ENCODE measurements at regions not wholly inside any gene's neighbourhood (a gene's known extent, or its start where the extent isn't known, plus 50 kb on each side); places are given as distances from the start of the nearest gene placed in this dataset.

DNA sequence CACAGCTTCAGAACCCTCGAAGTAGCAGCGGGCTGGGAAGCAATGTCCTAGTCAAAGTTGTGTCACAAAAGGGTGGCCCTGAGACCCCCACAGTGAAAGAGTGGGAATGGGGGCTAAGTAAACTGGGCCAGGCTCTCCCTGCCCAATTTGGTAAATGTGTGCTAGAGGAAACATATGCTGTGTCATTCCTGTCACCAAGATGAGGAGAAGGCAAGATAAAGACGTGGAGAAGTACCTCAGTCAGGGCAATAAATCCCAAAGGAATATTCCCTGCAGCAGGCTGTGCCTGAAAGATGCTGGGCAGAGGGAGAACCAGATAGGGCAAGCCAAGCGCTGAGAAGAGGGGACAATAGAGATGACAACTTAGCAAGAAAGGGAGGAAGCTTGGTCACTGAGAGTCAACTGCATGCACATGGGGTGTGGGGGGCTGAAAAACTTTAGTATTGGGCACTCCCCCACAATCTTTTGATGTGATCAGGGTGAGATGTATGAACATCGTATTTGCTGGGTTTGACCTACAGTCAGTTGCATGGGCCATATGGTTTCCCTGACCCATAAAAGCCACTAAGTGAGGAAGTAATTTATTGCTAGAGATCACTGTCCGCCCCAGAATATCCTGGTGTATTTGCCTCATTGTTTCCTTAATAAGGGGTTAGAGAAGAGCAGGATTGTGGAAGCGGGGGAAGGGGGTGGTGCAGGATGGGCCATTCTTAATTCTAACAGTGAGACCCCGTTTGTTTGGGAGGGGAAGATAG lies 49.9 kb upstream of the CXCR4 start:
- no peak for DNase-seq

All from EL (cell line).